Heart left ventricle (tissue), 16 donors: ENCODE measurements at regions not wholly inside any gene's neighbourhood (a gene's known extent, or its start where the extent isn't known, plus 50 kb on each side); places are given as distances from the start of the nearest gene placed in this dataset.

Experiments
- ATAC-seq, 4 donors: fragments of 200-7000 bp; cut with Tn5 transposase; one replicate each; pipeline ENCODE4 v1.9.1; 2020 to 2022; ENCODE audit warnings: moderate library complexity in 4 of 4, mild to moderate bottlenecking in 3 of 4, moderate number of reproducible peaks in 1 of 4
- DNase-seq, 5 donors: peaks; one replicate each; pipeline ENCODE4 v3.0.0-alpha.2; 2020
- H3K27ac ChIP-seq, 12 donors: fragments of 200-600 bp; sonication (generic) in 4 of 12; one replicate each; pipeline versions ENCODE4 v1.5.0 to v1.8.0; 2016 to 2022; ENCODE audit warnings: mild to moderate bottlenecking in 2 of 12
- H3K27me3 ChIP-seq, 9 donors: fragments of 200-600 bp; sonication (generic) in 2 of 9; one replicate each; pipeline versions ENCODE4 v1.5.1 to v1.8.0; 2016 to 2022; ENCODE audit warnings: mild to moderate bottlenecking in 3 of 9
- H3K36me3 ChIP-seq, 9 donors: fragments of 200-600 bp; sonication (generic) in 2 of 9; one replicate each; pipeline versions ENCODE4 v1.5.0 to v1.8.0; 2018 to 2022; ENCODE audit warnings: mild to moderate bottlenecking in 2 of 9
- H3K4me1 ChIP-seq, 12 donors: fragments of 200-600 bp; sonication (generic) in 4 of 12; one replicate each; pipeline versions ENCODE4 v1.5.0 to v1.8.0; 2016 to 2022; ENCODE audit warnings: mild to moderate bottlenecking in 3 of 12
- H3K4me3 ChIP-seq, 12 donors: fragments of 200-600 bp; sonication (generic) in 4 of 12; one replicate each; pipeline versions ENCODE4 v1.5.0 to v1.8.0; 2017 to 2022; ENCODE audit warnings: mild to moderate bottlenecking in 9 of 12, moderate library complexity in 4 of 12
- H3K9me3 ChIP-seq, 12 donors: fragments of 200-600 bp; sonication (generic) in 4 of 12; one replicate each; pipeline versions ENCODE4 v1.5.0 to v1.8.0; 2016 to 2022; ENCODE audit warnings: mild to moderate bottlenecking in 1 of 12
- POLR2A ChIP-seq, 2 donors: fragments of 450-650 bp; IDR thresholded peaks; one replicate each; pipeline ENCODE4 v1.6.1; 2017; ENCODE audit warnings: antibody characterized with exemption in 2 of 2, mild to moderate bottlenecking in 2 of 2, moderate library complexity in 2 of 2
- WGBS, 4 donors: extraction: QIAGEN DNeasy Blood & Tissue Kit in 2 of 4; methylation state at CpG; one replicate each; pipeline versions ENCODE4 v1.1.5 to v1.1.7; 2013 to 2018; 5-methylcytosine and 5-hydroxymethylcytosine counted together
- intact Hi-C, 10 donors: fragments of 100-400 bp; cut with DNase I; formaldehyde crosslinking; loops; one replicate each; pipeline versions ENCODE4 v1.11.1 to v1.14.2; 2022
- TF ChIP-seq, protein P1 (sequence below), 12 donors: fragments of 200-600 bp; sonication (generic) in 4 of 12; IDR thresholded peaks; one replicate each; pipeline versions ENCODE4 v1.5.0 to v1.8.0; 2018 to 2022; ENCODE audit warnings: antibody characterized with exemption in 12 of 12, mild to moderate bottlenecking in 5 of 12
- donor health status: ischemic (EF 13 %, LVEDD 7.1; RV severe dilation, severe dysfunction).
- donor health status: healthy with polysubstance abuse.
- donor health status: DM: no; HTN: yes; CAD: no.
- donor health status: DM: no; HTN: no; CAD: no.
- donor health status: ischemic (EF 25% LVEDD 6.9; RV normal size, moderate dysfunction).
- donor health status: ischemic (EF 25% LVEDD 5.7; RV mildly dilated, moderate dysfunction).
- donor health status: healthy.
- donor health status: DM: yes; HTN: yes; CAD: no.
- donor health status: ischemic (EF 35%, LVEDD 5.7; RV mildly dilated, moderate dysfunction).
- donor health status: nonischemic (EF 11% LVEDD 7.7; RV severe dilation, severe dysfunction).
- donor health status: DM: yes; HTN: yes; CAD: no.
- donor health status: PGD.
- donor health status: ischemic (EF 29% LVEDD 5.4; RV normal size, mild dysfunction).
- donor health status: nonischemic (EF 23%, LVEDD 6.1; RV moderate dilation, normal function).

GRCh38 chr12:24615967-24616411 is 332.9 kb downstream of the BCAT1 start:
- Histone ChIP-seq H3K9me3 (peaks cover 0 to 19% (median 0%) of the 10 kb centered on the region in 12 donors), H3K4me1 (no peaks in the 10 kb centered on the region), H3K27me3 (no peaks in the 10 kb centered on the region), H3K27ac (no peak overlapping the region), H3K4me3 (no peak overlapping the region), H3K36me3 (no peaks in the 10 kb centered on the region)
- WGBS, 4 donors, result 53 to 60% (median 56%) methylated on average over 3 of the region's 3 CpGs
- TF ChIP-seq POLR2A (IDR thresholded peaks at IDR 0.05), result no peak
- ATAC-seq (no peak), DNase-seq (no peak)
- intact Hi-C loops, result no loop called here

GRCh38 chr12:24608637-24609285 is 340.1 kb downstream of the BCAT1 start:
- Histone ChIP-seq H3K4me1 (no peaks in the 10 kb centered on the region), H3K36me3 (no peaks in the 10 kb centered on the region), H3K9me3 (peaks cover 0 to 8% (median 0%) of the 10 kb centered on the region in 12 donors), H3K4me3 (no peak overlapping the region), H3K27me3 (no peaks in the 10 kb centered on the region), H3K27ac (no peak overlapping the region)
- WGBS, 4 donors, result 50 to 66% (median 58%) methylated on average over 3 of the region's 3 CpGs
- DNase-seq (no peak), ATAC-seq (no peak)
- intact Hi-C loops, result loop anchor here in 1 of 10 donors (10.0 kb wide), 1 partner anchor 166 kb away; no protein-coding TSS in a partner anchor
- TF ChIP-seq, protein P1, sequence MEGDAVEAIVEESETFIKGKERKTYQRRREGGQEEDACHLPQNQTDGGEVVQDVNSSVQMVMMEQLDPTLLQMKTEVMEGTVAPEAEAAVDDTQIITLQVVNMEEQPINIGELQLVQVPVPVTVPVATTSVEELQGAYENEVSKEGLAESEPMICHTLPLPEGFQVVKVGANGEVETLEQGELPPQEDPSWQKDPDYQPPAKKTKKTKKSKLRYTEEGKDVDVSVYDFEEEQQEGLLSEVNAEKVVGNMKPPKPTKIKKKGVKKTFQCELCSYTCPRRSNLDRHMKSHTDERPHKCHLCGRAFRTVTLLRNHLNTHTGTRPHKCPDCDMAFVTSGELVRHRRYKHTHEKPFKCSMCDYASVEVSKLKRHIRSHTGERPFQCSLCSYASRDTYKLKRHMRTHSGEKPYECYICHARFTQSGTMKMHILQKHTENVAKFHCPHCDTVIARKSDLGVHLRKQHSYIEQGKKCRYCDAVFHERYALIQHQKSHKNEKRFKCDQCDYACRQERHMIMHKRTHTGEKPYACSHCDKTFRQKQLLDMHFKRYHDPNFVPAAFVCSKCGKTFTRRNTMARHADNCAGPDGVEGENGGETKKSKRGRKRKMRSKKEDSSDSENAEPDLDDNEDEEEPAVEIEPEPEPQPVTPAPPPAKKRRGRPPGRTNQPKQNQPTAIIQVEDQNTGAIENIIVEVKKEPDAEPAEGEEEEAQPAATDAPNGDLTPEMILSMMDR (IDR thresholded peaks at IDR 0.05), result no peak
- TF ChIP-seq POLR2A (IDR thresholded peaks at IDR 0.05), result no peak

DNA sequence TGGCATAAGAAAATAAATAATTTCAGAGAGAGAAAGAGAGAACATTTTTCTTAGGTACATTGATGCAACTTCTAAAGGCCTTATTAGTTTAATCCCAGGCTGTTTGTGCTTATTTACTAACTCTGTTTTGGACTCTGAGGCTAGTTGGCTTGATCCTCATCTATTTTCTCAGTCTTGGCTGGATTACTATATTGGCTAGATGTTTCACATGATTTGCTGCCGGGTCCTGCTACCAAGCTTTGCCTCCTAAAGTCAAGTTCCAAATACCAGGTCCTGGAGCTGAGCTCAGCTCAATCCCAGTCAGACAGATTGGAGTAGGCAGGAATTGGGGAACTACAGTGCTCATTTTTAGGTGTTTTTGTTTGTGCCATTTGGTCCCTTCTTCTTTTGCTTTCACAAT is 340.8 kb downstream of the BCAT1 start:
- no peak overlapping the region for H3K27ac ChIP-seq
- no peaks in the 10 kb centered on the region for H3K27me3 ChIP-seq
- 4 to 76% (median 56%) methylated on average over 1 of the region's 1 CpG for WGBS, 4 donors
- no peak for ATAC-seq
- H3K9me3 ChIP-seq, result peaks cover 0 to 5% (median 0%) of the 10 kb centered on the region in 12 donors
- H3K36me3 ChIP-seq, result no peaks in the 10 kb centered on the region
- H3K4me1 ChIP-seq, result no peaks in the 10 kb centered on the region
- no peak for TF ChIP-seq POLR2A (IDR thresholded peaks at IDR 0.05)
- TF ChIP-seq, protein P1 (IDR thresholded peaks at IDR 0.05), result no peak
- no peak for DNase-seq
- intact Hi-C loops, result loop anchor here in 1 of 10 donors (10.0 kb wide), 1 partner anchor 167 kb away; no protein-coding TSS in a partner anchor
- no peak overlapping the region for H3K4me3 ChIP-seq

GRCh38 chr12:24605916-24606315 is 343.0 kb downstream of the BCAT1 start:
- Histone ChIP-seq H3K36me3 (no peaks in the 10 kb centered on the region), H3K27ac (no peak overlapping the region), H3K9me3 (peaks cover 0 to 4% (median 0%) of the 10 kb centered on the region in 12 donors), H3K4me3 (no peak overlapping the region), H3K27me3 (no peaks in the 10 kb centered on the region), H3K4me1 (peaks cover 0 to 2% (median 0%) of the 10 kb centered on the region in 12 donors)
- DNase-seq (no peak), ATAC-seq (no peak)
- WGBS, 4 donors, result 81 to 86% (median 82%) methylated on average over 4 of the region's 4 CpGs
- TF ChIP-seq, protein P1 (IDR thresholded peaks at IDR 0.05), result no peak
- no peak for TF ChIP-seq POLR2A (IDR thresholded peaks at IDR 0.05)
- intact Hi-C loops, result loop anchor here in 1 of 10 donors (10.0 kb wide), 1 partner anchor 169 kb away; no protein-coding TSS in a partner anchor
